Stimulated activated CD8-positive, alpha-beta memory T cell treated with anti-CD3 and anti-CD28 coated beads, Interleukin-2, amount 100 ng/mL, for 1 hour (primary cell): ENCODE measurements at regions not wholly inside any gene's neighbourhood (a gene's known extent, or its start where the extent isn't known, plus 50 kb on each side); places are given as distances from the start of the nearest gene placed in this dataset.
"Not testable (repeated sequence)": the region's sequence is repeated elsewhere in the genome, so short reads cannot be mapped to it uniquely, and the experiment has no call there.

Experiments used
- DNase-seq, 2 donors: peaks; one replicate each; pipeline ENCODE4 v3.0.0-alpha.2; 2020; ENCODE audit warnings: low read depth in 2 of 2

- DNase-seq = no peak
Measured at GRCh38 chr6:134609716-134610261, 291.9 kb upstream of the SGK1 start.

GRCh38 chr6:134607411-134607810 is 289.5 kb upstream of the SGK1 start:
- no peak for DNase-seq

GRCh38 chr6:134605034-134605433 is 287.1 kb upstream of the SGK1 start:
- no peak for DNase-seq

GRCh38 chr6:134604014-134604676 is 286.2 kb upstream of the SGK1 start:
- DNase-seq = no peak

- no peak for DNase-seq
Measured at GRCh38 chr6:134603561-134603960, 285.6 kb upstream of the SGK1 start.

- DNase-seq = no peak
Measured at GRCh38 chr6:134602123-134602522, 284.2 kb upstream of the SGK1 start.

- DNase-seq = no peak
Measured at GRCh38 chr6:134600671-134601070, 282.8 kb upstream of the SGK1 start.

GRCh38 chr6:134599079-134599478 is 281.2 kb upstream of the SGK1 start:
- DNase-seq = no peak

- no peak for DNase-seq
Measured at GRCh38 chr6:134596191-134596590, 278.3 kb upstream of the SGK1 start.

GRCh38 chr6:134594881-134595280 is 277.0 kb upstream of the SGK1 start:
- DNase-seq = no peak

- no peak for DNase-seq
Measured at GRCh38 chr6:134593887-134594286, 276.0 kb upstream of the SGK1 start.

GRCh38 chr6:134593442-134593841 is 275.5 kb upstream of the SGK1 start:
- DNase-seq = no peak

GRCh38 chr6:134593024-134593423 is 275.1 kb upstream of the SGK1 start:
- no peak for DNase-seq

- no peak for DNase-seq
Measured at GRCh38 chr6:134590449-134590848, 272.5 kb upstream of the SGK1 start.

GRCh38 chr6:134590004-134590403 is 272.1 kb upstream of the SGK1 start:
- no peak for DNase-seq

GRCh38 chr6:134589512-134589911 is 271.6 kb upstream of the SGK1 start:
- no peak for DNase-seq

- DNase-seq = no peak
Measured at GRCh38 chr6:134588267-134588666, 270.4 kb upstream of the SGK1 start.

GRCh38 chr6:134585517-134585873 is 267.6 kb upstream of the SGK1 start:
- DNase-seq = no peak

GRCh38 chr6:134584847-134585516 is 267.1 kb upstream of the SGK1 start:
- no peak for DNase-seq

GRCh38 chr6:134577998-134578397 is 260.1 kb upstream of the SGK1 start:
- no peak for DNase-seq

- DNase-seq = no peak
Measured at GRCh38 chr6:134575221-134575620, 257.3 kb upstream of the SGK1 start.

- no peak for DNase-seq
Measured at GRCh38 chr6:134574491-134574890, 256.6 kb upstream of the SGK1 start.

GRCh38 chr6:134569996-134570395 is 252.1 kb upstream of the SGK1 start:
- DNase-seq = not testable (repeated sequence)
